Neutrophil (primary cell): ENCODE measurements at regions not wholly inside any gene's neighbourhood (a gene's known extent, or its start where the extent isn't known, plus 50 kb on each side); places are given as distances from the start of the nearest gene placed in this dataset.

Experiments used
- H3K27ac ChIP-seq: fragments of 200-600 bp; sonication (generic); 2 replicates; pipeline ENCODE4 v1.5.1; 2016; ENCODE audit warnings: mild to moderate bottlenecking, moderate library complexity
- H3K27me3 ChIP-seq: fragments of 200-600 bp; sonication (generic); 2 replicates; pipeline ENCODE4 v1.6.0; 2016; ENCODE audit warnings: mild to moderate bottlenecking
- H3K36me3 ChIP-seq: fragments of 200-600 bp; sonication (generic); 2 replicates; pipeline ENCODE4 v1.5.1; 2017
- H3K4me1 ChIP-seq, 2 experiments: fragments of 200-600 bp in 1 of 2; sonication (generic) in 1 of 2; 1 replicate in 1 of 2; 2 replicates in 1 of 2; pipeline versions ENCODE4 v1.5.1 to v1.6.1; 2013 to 2016; ENCODE audit warnings: low read depth in 1 of 2, low read length in 1 of 2, mild to moderate bottlenecking in 1 of 2, moderate library complexity in 1 of 2; ENCODE audit not compliant: control insufficient read depth in 1 of 2, insufficient read depth in 1 of 2
- H3K4me3 ChIP-seq, 2 experiments: fragments of 200-600 bp in 1 of 2; sonication (generic) in 1 of 2; 1 replicate in 1 of 2; 2 replicates in 1 of 2; pipeline ENCODE4 v1.5.1; 2013 to 2016; ENCODE audit warnings: low read depth in 1 of 2, low read length in 1 of 2, mild to moderate bottlenecking in 1 of 2, moderate library complexity in 1 of 2
- H3K9me3 ChIP-seq: fragments of 200-600 bp; sonication (generic); 2 replicates; pipeline ENCODE4 v1.5.1; 2016
- TF ChIP-seq, protein P1 (sequence below): fragments of 200-600 bp; sonication (generic); IDR thresholded peaks from 2 replicates; pipeline ENCODE4 v1.5.1; 2016; ENCODE audit warnings: antibody characterized with exemption

DNA sequence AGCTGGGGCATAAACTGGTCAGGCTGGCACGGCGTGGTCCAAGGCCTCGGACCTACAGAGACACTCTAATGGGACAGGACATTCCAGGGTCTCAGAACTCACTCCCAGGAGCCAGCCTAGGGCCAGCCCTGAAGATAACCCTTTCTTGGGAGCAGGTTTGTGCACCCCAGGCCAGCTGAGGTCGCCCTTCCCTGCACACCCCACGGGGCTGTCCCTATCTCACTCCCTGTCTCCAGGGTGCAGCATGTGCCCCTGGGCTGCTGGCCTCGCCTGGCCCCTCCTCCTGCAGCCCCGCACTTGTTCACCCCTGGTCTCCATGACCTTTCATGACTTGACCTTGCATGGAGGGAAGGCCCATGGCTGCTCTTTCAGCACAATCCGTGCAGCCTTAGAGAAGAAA lies 1321.8 kb downstream of the BRD1 start:
- Histone ChIP-seq H3K9me3 (no peaks in the 10 kb centered on the region), H3K4me1 (no peaks in the 10 kb centered on the region), H3K27me3 (no peaks in the 10 kb centered on the region), H3K27ac (no peak overlapping the region), H3K36me3 (no peaks in the 10 kb centered on the region), H3K4me3 (no peak overlapping the region)
- TF ChIP-seq, protein P1, sequence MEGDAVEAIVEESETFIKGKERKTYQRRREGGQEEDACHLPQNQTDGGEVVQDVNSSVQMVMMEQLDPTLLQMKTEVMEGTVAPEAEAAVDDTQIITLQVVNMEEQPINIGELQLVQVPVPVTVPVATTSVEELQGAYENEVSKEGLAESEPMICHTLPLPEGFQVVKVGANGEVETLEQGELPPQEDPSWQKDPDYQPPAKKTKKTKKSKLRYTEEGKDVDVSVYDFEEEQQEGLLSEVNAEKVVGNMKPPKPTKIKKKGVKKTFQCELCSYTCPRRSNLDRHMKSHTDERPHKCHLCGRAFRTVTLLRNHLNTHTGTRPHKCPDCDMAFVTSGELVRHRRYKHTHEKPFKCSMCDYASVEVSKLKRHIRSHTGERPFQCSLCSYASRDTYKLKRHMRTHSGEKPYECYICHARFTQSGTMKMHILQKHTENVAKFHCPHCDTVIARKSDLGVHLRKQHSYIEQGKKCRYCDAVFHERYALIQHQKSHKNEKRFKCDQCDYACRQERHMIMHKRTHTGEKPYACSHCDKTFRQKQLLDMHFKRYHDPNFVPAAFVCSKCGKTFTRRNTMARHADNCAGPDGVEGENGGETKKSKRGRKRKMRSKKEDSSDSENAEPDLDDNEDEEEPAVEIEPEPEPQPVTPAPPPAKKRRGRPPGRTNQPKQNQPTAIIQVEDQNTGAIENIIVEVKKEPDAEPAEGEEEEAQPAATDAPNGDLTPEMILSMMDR: no peak

DNA sequence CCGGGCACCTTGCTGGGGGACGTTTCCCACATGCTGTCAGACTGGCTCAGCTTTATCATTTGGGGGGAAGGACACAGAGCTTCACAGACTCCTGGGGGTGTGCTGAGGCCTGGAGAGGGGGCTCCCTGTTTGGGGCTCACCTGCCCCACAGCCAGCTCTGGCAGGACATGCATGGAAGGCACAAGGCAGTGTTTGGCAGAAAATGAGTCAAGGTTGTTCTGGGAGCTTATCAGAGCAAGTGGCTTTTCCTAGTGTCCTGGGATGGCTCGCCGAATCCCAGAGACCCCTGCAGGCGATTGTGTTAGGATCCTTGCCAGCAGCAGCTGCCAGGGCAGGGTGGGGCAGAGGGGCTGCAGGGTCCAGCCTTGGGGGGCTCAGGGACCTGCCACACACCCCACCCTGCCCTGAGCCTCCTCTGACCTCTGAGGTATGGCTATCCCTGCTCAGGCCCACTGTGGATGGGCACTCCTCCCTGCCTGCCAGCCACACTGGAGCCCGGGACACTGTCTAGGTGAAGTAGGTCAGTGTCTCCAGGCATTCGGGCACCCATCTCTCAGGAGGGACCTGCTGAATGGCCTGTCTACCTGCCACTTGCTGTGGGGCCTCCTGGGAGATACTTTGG lies 1323.0 kb downstream of the BRD1 start:
- Histone ChIP-seq H3K36me3 (no peaks in the 10 kb centered on the region), H3K27me3 (no peaks in the 10 kb centered on the region), H3K27ac (no peak overlapping the region), H3K4me1 (no peaks in the 10 kb centered on the region), H3K4me3 (no peak overlapping the region), H3K9me3 (no peaks in the 10 kb centered on the region)
- TF ChIP-seq, protein P1: no peak

DNA sequence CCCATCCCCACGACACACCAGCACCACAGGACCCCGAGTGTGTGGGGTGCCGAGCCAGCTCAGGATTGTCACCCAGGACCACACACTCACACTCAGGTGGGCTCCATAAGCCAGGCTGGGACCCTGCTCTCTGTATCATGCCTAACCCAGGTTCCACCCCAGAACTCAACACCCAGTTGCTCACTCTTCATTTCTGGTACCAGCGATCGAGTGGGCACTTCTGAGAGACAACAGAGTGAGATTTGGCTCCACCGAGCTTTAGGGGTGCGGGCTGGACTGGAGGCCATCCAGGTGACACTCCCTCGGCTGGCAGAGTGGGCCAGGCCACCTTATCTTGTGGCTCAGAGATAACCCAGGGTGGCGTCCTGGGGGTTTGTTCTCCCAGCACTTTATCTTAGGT lies 1323.8 kb downstream of the BRD1 start:
- TF ChIP-seq, protein P1: no peak
- Histone ChIP-seq H3K4me1 (no peaks in the 10 kb centered on the region), H3K27ac (no peak overlapping the region), H3K27me3 (peaks cover 7% of the 10 kb centered on the region), H3K4me3 (no peak overlapping the region), H3K36me3 (no peaks in the 10 kb centered on the region), H3K9me3 (no peaks in the 10 kb centered on the region)

DNA sequence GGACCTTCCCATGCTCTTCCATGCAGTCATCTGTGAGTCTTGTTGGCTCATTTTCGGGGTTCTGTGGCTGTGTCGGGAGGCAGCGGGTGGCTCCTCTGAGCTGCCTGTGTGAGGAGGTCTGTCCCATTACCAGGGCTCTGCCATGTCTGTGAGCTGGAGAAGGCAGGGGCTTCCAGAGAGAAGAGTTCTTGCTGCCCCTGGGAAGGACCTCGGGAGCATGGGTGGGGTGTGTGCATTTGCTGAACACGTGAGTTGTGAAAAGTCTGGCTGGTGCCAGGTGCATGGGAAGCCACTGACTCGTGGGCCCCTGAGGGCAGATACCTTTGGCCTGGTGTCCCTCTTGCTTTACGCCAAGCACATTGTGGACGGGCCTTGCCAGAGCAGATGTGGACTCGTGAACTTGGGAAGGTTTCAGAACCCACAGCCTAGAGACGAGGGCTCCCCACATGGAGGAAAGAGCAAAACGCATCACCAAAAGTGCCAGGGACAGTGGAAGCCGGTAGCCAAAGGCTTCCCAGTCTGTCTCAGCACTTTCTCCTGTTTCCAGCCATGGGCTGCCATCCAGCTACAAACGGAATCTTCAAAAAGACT lies 1324.5 kb downstream of the BRD1 start:
- no peaks in the 10 kb centered on the region for H3K4me1 ChIP-seq
- H3K27me3 ChIP-seq: peaks cover 11% of the 10 kb centered on the region
- H3K36me3 ChIP-seq: no peaks in the 10 kb centered on the region
- TF ChIP-seq, protein P1: no peak
- no peak overlapping the region for H3K4me3 ChIP-seq
- H3K9me3 ChIP-seq: no peaks in the 10 kb centered on the region
- no peak overlapping the region for H3K27ac ChIP-seq

DNA sequence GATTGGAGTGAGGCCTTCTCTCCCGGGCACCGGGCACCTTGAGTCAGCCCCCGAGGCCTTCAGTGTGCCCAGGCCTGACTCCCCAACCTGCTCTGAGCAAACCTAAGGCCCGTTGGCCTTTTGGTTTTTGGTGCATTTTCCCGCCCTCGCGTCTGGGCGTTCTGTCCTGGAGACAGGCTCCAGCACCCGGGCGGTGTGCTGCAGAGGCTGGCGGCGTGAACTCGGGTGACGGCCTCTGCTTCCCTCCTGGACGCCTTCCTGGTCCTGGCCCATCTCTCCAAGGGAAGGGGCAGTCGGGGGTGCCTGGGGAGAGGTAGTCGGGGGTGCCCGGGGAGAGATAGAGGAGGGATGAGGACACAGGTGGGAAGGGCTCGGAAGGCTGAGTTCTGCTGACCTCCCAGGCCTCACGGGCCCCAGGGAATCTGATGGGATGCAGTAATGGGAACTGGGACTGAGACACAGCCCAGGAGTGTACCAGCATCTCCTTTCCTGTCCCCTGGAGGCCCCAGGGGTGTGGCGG lies 1326.4 kb downstream of the BRD1 start:
- no peak overlapping the region for H3K27ac ChIP-seq
- H3K36me3 ChIP-seq: no peaks in the 10 kb centered on the region
- no peak overlapping the region for H3K4me3 ChIP-seq
- H3K27me3 ChIP-seq: peaks cover 11% of the 10 kb centered on the region
- no peaks in the 10 kb centered on the region for H3K9me3 ChIP-seq
- H3K4me1 ChIP-seq: no peaks in the 10 kb centered on the region
- TF ChIP-seq, protein P1: no peak
